ENCODE measurements at regions not wholly inside any gene's neighbourhood (a gene's known extent, or its start where the extent isn't known, plus 50 kb on each side); places are given as distances from the start of the nearest gene placed in this dataset.

GRCh38 chr4:133903029-133903428 lies 298.6 kb downstream of the PABPC4L start:
- H3K9me3 Mint-ChIP-seq, result peaks cover 5% of the 10 kb centered on the region
- H3K4me1 Mint-ChIP-seq, result no peaks in the 10 kb centered on the region
- no peaks in the 10 kb centered on the region for H3K36me3 Mint-ChIP-seq
- no peak for ATAC-seq (ENCODE audit: low read depth)
- no peak overlapping the region for H3K27ac Mint-ChIP-seq
- H3K27me3 Mint-ChIP-seq, result no peaks in the 10 kb centered on the region
- no peak overlapping the region for H3K4me3 Mint-ChIP-seq
- DNase-seq, result no peak
- POLR2A ChIA-PET, result no interaction called here

GRCh38 chr4:133891011-133891410 lies 310.6 kb downstream of the PABPC4L start:
- POLR2A ChIA-PET, result no interaction called here
- Mint-ChIP-seq H3K4me1 (no peaks in the 10 kb centered on the region), H3K4me3 (no peak overlapping the region), H3K36me3 (no peaks in the 10 kb centered on the region), H3K27ac (no peak overlapping the region), H3K9me3 (no peaks in the 10 kb centered on the region), H3K27me3 (no peaks in the 10 kb centered on the region)
- DNase-seq (no peak), ATAC-seq (ENCODE audit: low read depth) (no peak)

GRCh38 chr4:133887723-133888122 lies 313.9 kb downstream of the PABPC4L start:
- Mint-ChIP-seq H3K27ac (no peak overlapping the region), H3K36me3 (no peaks in the 10 kb centered on the region), H3K27me3 (no peaks in the 10 kb centered on the region), H3K4me1 (no peaks in the 10 kb centered on the region), H3K9me3 (no peaks in the 10 kb centered on the region), H3K4me3 (no peak overlapping the region)
- ATAC-seq (ENCODE audit: low read depth) (no peak), DNase-seq (no peak)
- POLR2A ChIA-PET, result no interaction called here

- Mint-ChIP-seq H3K9me3 (peaks cover 6% of the 10 kb centered on the region), H3K27me3 (no peaks in the 10 kb centered on the region), H3K4me1 (no peaks in the 10 kb centered on the region), H3K27ac (no peak overlapping the region), H3K4me3 (no peak overlapping the region), H3K36me3 (no peaks in the 10 kb centered on the region)
- POLR2A ChIA-PET, result no interaction called here
- no peak for DNase-seq
- ATAC-seq (ENCODE audit: low read depth), result no peak
These were observed 332.1 kb downstream of the PABPC4L start for GRCh38 chr4:133869486-133869885.

- no peak overlapping the region for H3K4me3 Mint-ChIP-seq
- H3K27ac Mint-ChIP-seq, result no peak overlapping the region
- POLR2A ChIA-PET, result no interaction called here
- H3K27me3 Mint-ChIP-seq, result no peaks in the 10 kb centered on the region
- H3K4me1 Mint-ChIP-seq, result no peaks in the 10 kb centered on the region
- no peak for ATAC-seq (ENCODE audit: low read depth)
- peaks cover 3% of the 10 kb centered on the region for H3K9me3 Mint-ChIP-seq
- no peak for DNase-seq
- H3K36me3 Mint-ChIP-seq, result no peaks in the 10 kb centered on the region
These were observed 332.7 kb downstream of the PABPC4L start for GRCh38 chr4:133868856-133869255.

GRCh38 chr4:133866328-133866699 lies 335.3 kb downstream of the PABPC4L start:
- Mint-ChIP-seq H3K27ac (no peak overlapping the region), H3K9me3 (no peaks in the 10 kb centered on the region), H3K36me3 (no peaks in the 10 kb centered on the region), H3K27me3 (no peaks in the 10 kb centered on the region), H3K4me1 (no peaks in the 10 kb centered on the region), H3K4me3 (no peak overlapping the region)
- POLR2A ChIA-PET, result no interaction called here
- ATAC-seq (ENCODE audit: low read depth) (no peak), DNase-seq (no peak)

GRCh38 chr4:133865612-133866327 lies 335.8 kb downstream of the PABPC4L start:
- Mint-ChIP-seq H3K9me3 (no peaks in the 10 kb centered on the region), H3K4me1 (no peaks in the 10 kb centered on the region), H3K36me3 (no peaks in the 10 kb centered on the region), H3K27me3 (no peaks in the 10 kb centered on the region), H3K27ac (no peak overlapping the region), H3K4me3 (no peak overlapping the region)
- ATAC-seq (ENCODE audit: low read depth) (no peak), DNase-seq (no peak)
- POLR2A ChIA-PET, result no interaction called here

GRCh38 chr4:133863153-133863552 lies 338.4 kb downstream of the PABPC4L start:
- Mint-ChIP-seq H3K27ac (no peak overlapping the region), H3K36me3 (no peaks in the 10 kb centered on the region), H3K4me3 (no peak overlapping the region), H3K4me1 (no peaks in the 10 kb centered on the region), H3K27me3 (no peaks in the 10 kb centered on the region), H3K9me3 (no peaks in the 10 kb centered on the region)
- DNase-seq (no peak), ATAC-seq (ENCODE audit: low read depth) (no peak)
- POLR2A ChIA-PET, result no interaction called here

GRCh38 chr4:133856731-133857355 lies 344.7 kb downstream of the PABPC4L start:
- no peaks in the 10 kb centered on the region for H3K9me3 Mint-ChIP-seq
- H3K36me3 Mint-ChIP-seq, result no peaks in the 10 kb centered on the region
- H3K4me1 Mint-ChIP-seq, result no peaks in the 10 kb centered on the region
- H3K4me3 Mint-ChIP-seq, result no peak overlapping the region
- no peak for DNase-seq
- ATAC-seq (ENCODE audit: low read depth), result no peak
- H3K27me3 Mint-ChIP-seq, result no peaks in the 10 kb centered on the region
- no peak overlapping the region for H3K27ac Mint-ChIP-seq
- POLR2A ChIA-PET, result no interaction called here

GRCh38 chr4:133855001-133855400 lies 346.6 kb downstream of the PABPC4L start:
- no peak for ATAC-seq (ENCODE audit: low read depth)
- no peaks in the 10 kb centered on the region for H3K4me1 Mint-ChIP-seq
- H3K27ac Mint-ChIP-seq, result no peak overlapping the region
- H3K27me3 Mint-ChIP-seq, result no peaks in the 10 kb centered on the region
- H3K4me3 Mint-ChIP-seq, result no peak overlapping the region
- no peaks in the 10 kb centered on the region for H3K36me3 Mint-ChIP-seq
- no peaks in the 10 kb centered on the region for H3K9me3 Mint-ChIP-seq
- DNase-seq, result no peak
- POLR2A ChIA-PET, result no interaction called here

- Mint-ChIP-seq H3K36me3 (no peaks in the 10 kb centered on the region), H3K27me3 (no peaks in the 10 kb centered on the region), H3K27ac (no peak overlapping the region), H3K4me3 (no peak overlapping the region), H3K9me3 (peaks cover 10% of the 10 kb centered on the region), H3K4me1 (no peaks in the 10 kb centered on the region)
- DNase-seq (no peak), ATAC-seq (ENCODE audit: low read depth) (no peak)
- POLR2A ChIA-PET, result no interaction called here
These were observed 362.3 kb downstream of the PABPC4L start for GRCh38 chr4:133839326-133839725.

- H3K4me3 Mint-ChIP-seq, result no peak overlapping the region
- ATAC-seq (ENCODE audit: low read depth), result no peak
These were observed 378.4 kb downstream of the PABPC4L start for GRCh38 chr4:133823177-133823576.

GRCh38 chr4:133812954-133813353 lies 388.6 kb downstream of the PABPC4L start:
- peaks cover 4% of the 10 kb centered on the region for H3K9me3 Mint-ChIP-seq
- no peak overlapping the region for H3K4me3 Mint-ChIP-seq
- no peak overlapping the region for H3K27ac Mint-ChIP-seq
- H3K4me1 Mint-ChIP-seq, result no peaks in the 10 kb centered on the region
- no peaks in the 10 kb centered on the region for H3K27me3 Mint-ChIP-seq
- H3K36me3 Mint-ChIP-seq, result no peaks in the 10 kb centered on the region
- ATAC-seq (ENCODE audit: low read depth) (no peak), DNase-seq (no peak)
- POLR2A ChIA-PET, result no interaction called here

More at GRCh38 chr4:133823177-133823576, 378.4 kb downstream of the PABPC4L start:
- POLR2A ChIA-PET, result no interaction called here
- no peaks in the 10 kb centered on the region for H3K36me3 Mint-ChIP-seq
- no peak for DNase-seq
- H3K9me3 Mint-ChIP-seq, result peaks cover 3% of the 10 kb centered on the region
- H3K4me1 Mint-ChIP-seq, result no peaks in the 10 kb centered on the region
- H3K27ac Mint-ChIP-seq, result no peak overlapping the region
- H3K27me3 Mint-ChIP-seq, result no peaks in the 10 kb centered on the region

- H3K4me3 Mint-ChIP-seq, result no peak overlapping the region
- H3K27ac Mint-ChIP-seq, result no peak overlapping the region
- DNase-seq (no peak), ATAC-seq (ENCODE audit: low read depth) (no peak)
- H3K27me3 Mint-ChIP-seq, result no peaks in the 10 kb centered on the region
- H3K36me3 Mint-ChIP-seq, result no peaks in the 10 kb centered on the region
- H3K9me3 Mint-ChIP-seq, result peaks cover 4% of the 10 kb centered on the region
- H3K4me1 Mint-ChIP-seq, result no peaks in the 10 kb centered on the region
- POLR2A ChIA-PET, result no interaction called here
These were observed 389.4 kb downstream of the PABPC4L start for GRCh38 chr4:133812236-133812635.

All from activated naive CD8-positive, alpha-beta T cell treated with anti-CD3 and anti-CD28 coated beads, Interleukin-2, amount 10 ng/mL, durations not matched to agents 7 days and 5 days (primary cell).